Immature natural killer cell (primary cell): ENCODE measurements at regions not wholly inside any gene's neighbourhood (a gene's known extent, or its start where the extent isn't known, plus 50 kb on each side); places are given as distances from the start of the nearest gene placed in this dataset.

Experiments
- DNase-seq, 3 donors: peaks; one replicate each; pipeline ENCODE4 v3.0.0; 2022; ENCODE audit warnings: mixed read lengths in 1 of 3
- H3K27ac Mint-ChIP-seq, 6 donors: one replicate each; pipeline ENCODE4 v1.8.0; 2020; ENCODE audit warnings: mixed read lengths in 6 of 6, mild to moderate bottlenecking in 5 of 6, inconsistent platforms in 4 of 6, moderate library complexity in 3 of 6
- H3K27me3 Mint-ChIP-seq, 3 donors: one replicate each; pipeline ENCODE4 v1.8.0; 2020 to 2021; ENCODE audit warnings: low read depth in 3 of 3, mild to moderate bottlenecking in 3 of 3, mixed read lengths in 3 of 3, moderate library complexity in 3 of 3, inconsistent platforms in 1 of 3
- H3K36me3 Mint-ChIP-seq, 3 donors: one replicate each; pipeline ENCODE4 v1.8.0; 2020; ENCODE audit warnings: mixed read lengths in 3 of 3, inconsistent platforms in 2 of 3, mild to moderate bottlenecking in 2 of 3
- H3K4me1 Mint-ChIP-seq, 2 donors: one replicate each; pipeline ENCODE4 v1.8.0; 2020; ENCODE audit warnings: inconsistent platforms in 2 of 2, mild to moderate bottlenecking in 2 of 2, mixed read lengths in 2 of 2, moderate library complexity in 1 of 2
- H3K4me3 Mint-ChIP-seq, 5 donors: one replicate each; pipeline ENCODE4 v1.8.0; 2020; ENCODE audit warnings: mild to moderate bottlenecking in 5 of 5, mixed read lengths in 5 of 5, inconsistent platforms in 3 of 5, moderate library complexity in 3 of 5
- H3K9me3 Mint-ChIP-seq, 6 donors: one replicate each; pipeline ENCODE4 v1.8.0; 2020; ENCODE audit warnings: mild to moderate bottlenecking in 6 of 6, mixed read lengths in 6 of 6, inconsistent platforms in 4 of 6, moderate library complexity in 3 of 6

DNA sequence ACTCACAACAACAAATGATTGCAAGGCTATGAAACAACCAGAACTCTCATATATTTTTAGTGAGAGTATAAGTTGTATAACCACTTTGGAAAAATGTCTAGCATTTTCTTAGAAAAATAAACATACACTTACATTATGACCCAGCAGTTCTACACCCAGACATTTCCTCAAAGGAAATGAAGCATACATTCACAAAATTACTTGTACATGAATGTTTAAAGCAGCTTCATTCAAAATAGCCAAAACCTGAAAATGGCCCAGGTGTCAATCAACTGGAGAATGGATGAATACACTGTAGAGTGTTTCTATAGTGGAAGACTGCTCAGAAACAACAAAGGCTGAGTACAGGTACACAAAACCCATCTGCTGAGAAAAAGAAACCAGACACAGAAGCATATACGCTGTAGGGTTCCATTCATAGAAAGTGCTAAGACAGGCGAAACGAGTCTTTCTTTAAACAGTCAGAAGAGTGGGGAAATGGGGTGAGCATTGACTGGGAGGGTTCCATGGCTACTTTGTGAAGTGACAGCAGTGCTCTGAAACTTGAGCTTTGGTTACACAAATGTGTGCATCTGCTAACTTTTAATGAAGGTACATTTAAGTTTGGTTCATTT is 799.0 kb downstream of the DCDC2C start:
- Mint-ChIP-seq H3K9me3 (peaks cover 6 to 37% (median 18%) of the 10 kb centered on the region in 6 donors), H3K4me1 (no peaks in the 10 kb centered on the region), H3K27me3 (peaks cover 0 to 1% (median 0%) of the 10 kb centered on the region in 3 donors), H3K27ac (no peak overlapping the region), H3K36me3 (peaks cover 0 to 4% (median 3%) of the 10 kb centered on the region in 3 donors), H3K4me3 (no peak overlapping the region)
- DNase-seq = no peak

DNA sequence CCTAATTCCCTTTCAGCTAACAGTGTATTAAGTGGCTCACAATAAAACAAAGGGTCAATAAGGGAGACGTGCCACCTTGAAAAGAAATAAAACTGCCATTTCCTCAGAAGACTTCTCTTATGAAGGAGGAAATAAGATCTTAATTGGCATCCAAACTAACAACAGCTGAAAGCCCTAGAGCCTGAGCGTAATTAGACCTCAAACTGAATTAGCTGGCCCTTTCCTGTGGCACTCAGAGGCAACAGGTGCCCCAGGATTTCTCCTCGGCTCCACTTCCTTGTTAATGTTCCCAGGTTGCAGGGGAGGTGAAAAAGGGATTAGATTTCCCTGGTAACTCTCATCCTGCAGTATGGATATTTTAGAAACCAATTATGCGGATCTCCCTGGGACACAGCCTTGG is 804.3 kb downstream of the DCDC2C start:
- Mint-ChIP-seq H3K27me3 (no peaks in the 10 kb centered on the region), H3K9me3 (peaks cover 8 to 50% (median 21%) of the 10 kb centered on the region in 6 donors), H3K4me1 (no peaks in the 10 kb centered on the region), H3K36me3 (peaks cover 0 to 4% (median 3%) of the 10 kb centered on the region in 3 donors), H3K27ac (no peak overlapping the region), H3K4me3 (no peak overlapping the region)
- no peak for DNase-seq

DNA sequence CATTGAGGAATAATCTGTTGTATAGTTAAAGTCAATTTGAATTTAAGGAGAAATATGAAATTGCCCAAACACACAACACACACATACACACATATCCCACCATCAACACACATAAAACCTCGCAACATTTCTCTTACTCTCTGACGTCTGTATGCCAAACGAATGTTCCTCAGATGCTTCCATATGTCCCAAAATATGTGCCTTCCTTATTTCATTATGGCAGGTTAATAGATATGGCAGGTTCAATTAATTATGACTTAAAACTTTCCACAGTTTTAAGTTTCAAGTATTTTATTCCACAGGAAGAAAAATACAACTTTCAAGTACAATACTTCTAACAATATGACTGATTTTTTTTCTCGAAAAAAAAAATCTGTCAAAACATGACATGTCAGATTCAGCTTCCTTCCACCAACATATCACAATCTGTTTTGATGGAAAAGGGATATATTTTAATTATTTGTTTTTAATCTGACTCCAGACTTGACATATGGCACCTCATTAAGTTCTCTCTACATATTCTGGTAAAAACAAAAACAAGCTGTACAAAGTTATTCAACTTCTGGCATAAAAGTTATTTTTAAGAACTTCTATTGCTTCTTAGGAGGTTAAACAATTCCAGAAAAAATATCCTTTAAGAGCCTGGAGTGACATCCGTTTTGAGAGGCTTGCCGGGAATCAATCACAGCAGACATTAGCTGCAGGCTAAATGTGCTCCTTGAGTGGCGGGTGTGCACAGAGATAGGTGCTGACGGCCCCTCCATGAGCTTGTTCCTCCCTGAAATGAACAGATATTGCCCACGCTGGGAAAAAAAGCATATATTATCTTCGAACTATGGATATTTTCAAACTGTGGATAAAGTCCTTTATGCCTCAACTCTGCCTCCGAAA is 812.7 kb downstream of the DCDC2C start:
- Mint-ChIP-seq H3K27ac (no peak overlapping the region), H3K27me3 (no peaks in the 10 kb centered on the region), H3K4me1 (no peaks in the 10 kb centered on the region), H3K9me3 (peaks cover 10 to 28% (median 15%) of the 10 kb centered on the region in 6 donors), H3K4me3 (no peak overlapping the region), H3K36me3 (no peaks in the 10 kb centered on the region)
- no peak for DNase-seq

DNA sequence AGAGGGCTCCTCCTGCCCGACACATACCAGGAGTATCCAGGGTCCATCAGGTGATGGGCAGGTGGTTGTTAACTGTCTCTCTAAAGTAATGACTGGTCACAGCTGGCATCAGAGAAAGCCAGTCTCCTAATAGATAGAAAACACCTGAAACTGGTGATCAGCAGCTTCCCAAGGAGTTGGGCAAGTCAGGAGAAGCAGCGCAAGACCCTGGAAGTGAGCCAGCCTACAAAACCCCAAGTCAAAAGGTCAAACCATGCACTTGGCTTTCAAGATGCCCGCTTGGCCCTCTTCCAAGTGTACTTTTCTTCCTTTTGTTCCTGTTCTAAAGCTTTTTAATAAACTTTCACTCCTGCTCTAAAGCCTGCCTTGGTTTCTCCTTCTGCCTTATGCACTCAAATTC is 815.2 kb downstream of the DCDC2C start:
- Mint-ChIP-seq H3K27ac (no peak overlapping the region), H3K4me1 (no peaks in the 10 kb centered on the region), H3K27me3 (peaks cover 0 to 1% (median 0%) of the 10 kb centered on the region in 3 donors), H3K4me3 (no peak overlapping the region), H3K36me3 (peaks cover 0 to 4% (median 0%) of the 10 kb centered on the region in 3 donors), H3K9me3 (peaks cover 5 to 36% (median 17%) of the 10 kb centered on the region in 6 donors)
- DNase-seq = no peak

DNA sequence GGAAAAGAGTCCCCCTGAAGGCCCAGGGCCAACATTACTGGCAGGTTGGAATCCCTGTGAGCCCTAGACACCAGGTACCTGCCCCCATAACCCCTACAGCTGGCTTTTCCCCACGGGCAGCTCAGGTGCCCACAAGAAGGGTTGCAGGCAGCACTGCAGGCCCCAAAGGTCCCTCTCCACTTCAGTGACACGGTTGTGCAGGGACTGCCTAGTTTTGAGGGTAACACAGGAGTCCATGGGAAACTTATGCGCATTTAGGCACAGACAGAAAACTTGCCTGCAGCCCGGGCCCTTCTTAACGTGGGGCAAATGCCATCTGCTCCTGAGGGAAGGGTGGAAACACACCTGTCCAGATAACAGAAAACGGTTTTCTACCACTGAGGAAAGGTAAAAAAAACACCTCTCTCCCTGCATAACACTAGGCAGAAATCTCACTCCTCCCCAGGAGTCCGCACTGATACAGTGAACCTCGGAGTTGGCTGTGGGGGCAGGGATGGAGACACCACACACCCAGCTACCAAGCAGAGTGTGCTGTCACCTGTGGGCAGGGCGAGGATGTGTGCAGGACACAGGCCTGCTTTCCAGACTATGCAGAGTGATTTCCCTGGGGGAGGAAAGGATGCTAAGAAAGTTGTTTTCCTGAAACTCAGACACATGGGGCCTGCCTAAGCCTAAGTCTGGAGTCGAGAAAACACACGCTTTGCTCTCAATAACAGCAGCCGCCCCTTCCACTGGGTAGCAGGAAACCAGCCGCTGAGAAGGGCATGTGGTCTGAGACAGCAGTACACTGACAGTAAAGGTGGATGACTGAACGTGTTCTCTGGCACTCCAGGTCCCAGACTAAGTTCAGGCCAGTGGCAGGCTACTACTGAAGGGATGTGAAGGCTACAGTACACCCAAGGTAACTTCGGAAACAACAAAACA is 819.4 kb downstream of the DCDC2C start:
- H3K27me3 Mint-ChIP-seq = peaks cover 0 to 3% (median 2%) of the 10 kb centered on the region in 3 donors
- H3K4me1 Mint-ChIP-seq = no peaks in the 10 kb centered on the region
- no peak overlapping the region for H3K27ac Mint-ChIP-seq
- peaks cover 0 to 4% (median 0%) of the 10 kb centered on the region in 3 donors for H3K36me3 Mint-ChIP-seq
- DNase-seq = no peak
- H3K9me3 Mint-ChIP-seq = peaks cover 6 to 20% (median 9%) of the 10 kb centered on the region in 6 donors
- no peak overlapping the region for H3K4me3 Mint-ChIP-seq

DNA sequence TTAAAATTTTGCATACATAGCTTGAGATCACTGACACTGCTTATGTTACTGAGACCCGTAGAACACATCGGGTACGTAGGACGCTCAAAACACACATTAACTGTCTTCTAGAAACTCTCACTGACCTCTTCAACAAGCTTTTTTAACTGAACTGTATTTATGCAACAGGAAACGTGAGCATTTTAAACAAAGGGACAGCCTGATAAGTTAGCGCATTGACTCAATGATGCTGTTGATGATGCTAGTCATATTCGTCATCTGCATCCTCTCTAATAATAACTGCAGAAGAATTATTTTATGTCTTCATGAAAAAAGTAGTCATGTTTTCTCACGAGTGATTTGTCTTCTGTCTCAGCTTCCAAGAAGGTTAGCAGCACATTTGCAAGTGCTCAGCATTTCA is 824.0 kb downstream of the DCDC2C start:
- Mint-ChIP-seq H3K27me3 (peaks cover 2 to 3% (median 3%) of the 10 kb centered on the region in 3 donors), H3K9me3 (peaks cover 0 to 12% (median 9%) of the 10 kb centered on the region in 6 donors), H3K4me1 (no peaks in the 10 kb centered on the region), H3K27ac (no peak overlapping the region), H3K4me3 (no peak overlapping the region), H3K36me3 (no peaks in the 10 kb centered on the region)
- no peak for DNase-seq

DNA sequence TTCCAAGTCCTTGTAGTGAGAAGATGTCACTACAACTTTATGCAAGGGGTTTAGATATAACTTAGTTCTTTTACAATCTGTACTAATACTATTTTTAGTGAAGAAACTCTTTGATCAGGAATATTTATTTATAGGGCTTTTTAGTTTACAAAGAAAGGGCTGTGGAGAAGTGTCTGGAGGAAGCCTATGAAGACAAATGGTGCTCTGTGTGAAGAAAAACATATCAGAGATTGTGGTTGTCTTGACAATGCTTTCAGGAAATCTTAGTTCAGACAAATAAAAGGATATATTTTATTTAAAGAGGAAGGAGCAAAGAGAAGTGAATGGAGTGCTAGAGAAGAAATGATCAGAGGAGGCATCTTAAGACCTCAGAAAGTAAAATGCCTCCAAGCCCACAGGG is 824.9 kb downstream of the DCDC2C start:
- DNase-seq = no peak
- Mint-ChIP-seq H3K4me3 (no peak overlapping the region), H3K27ac (no peak overlapping the region), H3K4me1 (no peaks in the 10 kb centered on the region), H3K36me3 (no peaks in the 10 kb centered on the region), H3K9me3 (peaks cover 0 to 19% (median 8%) of the 10 kb centered on the region in 6 donors), H3K27me3 (peaks cover 2 to 3% (median 3%) of the 10 kb centered on the region in 3 donors)

DNA sequence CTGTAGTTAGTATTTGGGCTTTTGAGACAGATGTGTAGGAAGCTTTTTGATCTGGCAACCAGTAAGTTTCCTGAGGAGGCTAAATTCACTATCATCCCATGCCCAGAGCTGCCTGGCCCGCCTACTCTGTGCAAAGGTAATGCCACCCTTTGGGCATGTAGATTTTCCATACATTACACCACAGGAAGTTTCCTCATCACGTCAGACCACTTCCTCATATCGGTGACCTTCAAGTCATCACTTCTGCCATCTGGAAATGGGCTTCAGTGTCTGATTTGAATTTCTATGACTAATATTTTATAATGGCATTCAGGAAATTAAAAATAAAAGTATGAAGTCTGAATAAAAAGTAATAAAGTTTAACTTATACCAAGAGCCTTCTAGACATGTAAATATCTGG is 825.4 kb downstream of the DCDC2C start:
- H3K4me1 Mint-ChIP-seq = no peaks in the 10 kb centered on the region
- no peaks in the 10 kb centered on the region for H3K36me3 Mint-ChIP-seq
- peaks cover 2 to 3% (median 2%) of the 10 kb centered on the region in 3 donors for H3K27me3 Mint-ChIP-seq

DNA sequence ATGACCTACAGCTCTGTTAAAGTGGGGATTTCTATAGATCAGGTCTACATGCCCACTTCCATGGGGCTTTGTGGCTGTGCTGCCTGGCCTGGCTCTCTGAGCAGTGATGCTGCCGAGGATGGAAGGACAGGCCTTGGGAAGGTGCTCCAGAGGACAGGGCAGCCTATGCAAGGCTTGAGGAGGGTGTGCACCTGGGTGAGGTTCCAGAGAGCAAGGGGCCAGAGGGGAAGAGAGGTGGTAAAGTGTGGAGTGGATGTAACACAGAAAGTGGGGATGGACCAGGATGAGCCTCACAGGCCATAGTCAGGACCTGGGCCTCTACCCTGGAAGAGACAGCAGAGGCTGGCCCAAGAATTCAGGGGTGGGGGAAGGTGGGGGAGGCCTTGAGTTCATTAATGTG is 826.4 kb downstream of the DCDC2C start:
- no peaks in the 10 kb centered on the region for H3K36me3 Mint-ChIP-seq
- peaks cover 0 to 18% (median 8%) of the 10 kb centered on the region in 6 donors for H3K9me3 Mint-ChIP-seq
- peaks cover 2 to 3% (median 2%) of the 10 kb centered on the region in 3 donors for H3K27me3 Mint-ChIP-seq
- no peak overlapping the region for H3K27ac Mint-ChIP-seq
- H3K4me3 Mint-ChIP-seq = no peak overlapping the region
- H3K4me1 Mint-ChIP-seq = no peaks in the 10 kb centered on the region
- no peak for DNase-seq

More for the DNA sequence above, 825.4 kb downstream of the DCDC2C start:
- Mint-ChIP-seq H3K9me3 (peaks cover under 1 to 14% (median 7%) of the 10 kb centered on the region in 6 donors), H3K27ac (no peak overlapping the region), H3K4me3 (no peak overlapping the region)
- DNase-seq = no peak

DNA sequence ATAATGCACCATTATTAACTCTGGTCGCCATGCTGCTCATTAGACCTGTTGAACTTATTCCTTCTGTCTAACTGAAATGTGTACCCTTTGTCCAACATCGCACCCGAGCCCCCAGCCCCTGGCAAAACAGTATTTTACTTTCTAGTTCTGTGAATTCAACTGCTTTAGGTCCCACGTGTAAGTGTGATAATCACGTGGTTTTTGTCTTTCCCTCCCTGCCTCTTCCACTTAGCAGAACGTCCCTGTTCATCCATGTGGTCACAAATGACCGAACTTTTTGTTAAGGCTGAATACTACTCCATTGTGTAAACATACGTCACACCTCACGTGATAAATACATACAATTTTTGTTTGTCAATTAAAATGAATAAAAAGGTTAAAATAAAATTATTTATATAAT is 826.9 kb downstream of the DCDC2C start:
- DNase-seq = no peak
- Mint-ChIP-seq H3K36me3 (no peaks in the 10 kb centered on the region), H3K27me3 (peaks cover 0 to 3% (median 2%) of the 10 kb centered on the region in 3 donors), H3K9me3 (peaks cover 0 to 18% (median 7%) of the 10 kb centered on the region in 6 donors), H3K4me1 (no peaks in the 10 kb centered on the region), H3K4me3 (no peak overlapping the region), H3K27ac (no peak overlapping the region)

DNA sequence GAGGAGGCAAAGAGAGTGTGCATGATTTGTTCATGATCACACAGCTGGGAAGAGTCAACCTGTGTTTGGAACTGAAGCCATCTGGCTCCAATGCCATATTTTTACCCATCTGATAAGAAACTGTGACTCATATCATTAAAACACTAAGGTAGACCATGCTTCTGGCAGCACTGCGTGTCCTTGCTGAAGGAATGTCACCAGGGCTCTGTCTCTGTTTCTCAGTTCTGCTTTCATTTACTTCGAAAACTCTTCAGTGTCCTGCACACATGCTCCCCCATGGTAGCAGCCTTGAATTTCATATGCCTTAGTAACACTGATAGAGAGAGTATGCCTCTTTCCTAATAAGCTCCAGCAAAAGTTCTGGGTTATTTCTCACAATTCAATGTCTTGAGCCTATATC is 830.4 kb downstream of the DCDC2C start:
- Mint-ChIP-seq H3K27ac (no peak overlapping the region), H3K36me3 (no peaks in the 10 kb centered on the region), H3K27me3 (peaks cover 0 to 3% (median 0%) of the 10 kb centered on the region in 3 donors), H3K4me3 (no peak overlapping the region), H3K4me1 (no peaks in the 10 kb centered on the region), H3K9me3 (peaks cover 4 to 18% (median 8%) of the 10 kb centered on the region in 6 donors)
- DNase-seq = no peak

DNA sequence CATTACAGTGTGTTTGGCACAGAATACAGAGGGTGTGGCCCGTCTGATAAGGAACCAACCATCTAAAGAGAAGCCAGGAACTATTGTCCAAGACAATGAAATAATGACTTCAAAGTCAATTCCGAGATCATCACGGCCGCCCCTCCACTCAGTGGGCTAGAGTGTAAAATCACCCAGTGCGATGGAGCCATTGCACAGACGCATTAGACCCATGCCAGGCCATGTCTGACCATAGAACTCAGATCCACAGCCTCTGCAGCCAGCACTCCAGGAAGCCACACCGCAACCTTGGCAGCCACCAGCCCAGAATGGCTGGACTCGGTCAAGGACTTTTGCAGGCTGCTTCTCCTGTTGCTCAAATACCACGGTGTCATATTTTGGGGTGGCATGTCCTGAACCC is 835.7 kb downstream of the DCDC2C start:
- no peak overlapping the region for H3K27ac Mint-ChIP-seq
- no peaks in the 10 kb centered on the region for H3K36me3 Mint-ChIP-seq
- no peak overlapping the region for H3K4me3 Mint-ChIP-seq
- H3K9me3 Mint-ChIP-seq = peaks cover 2 to 32% (median 13%) of the 10 kb centered on the region in 6 donors
- no peaks in the 10 kb centered on the region for H3K27me3 Mint-ChIP-seq
- H3K4me1 Mint-ChIP-seq = no peaks in the 10 kb centered on the region
- DNase-seq = no peak

DNA sequence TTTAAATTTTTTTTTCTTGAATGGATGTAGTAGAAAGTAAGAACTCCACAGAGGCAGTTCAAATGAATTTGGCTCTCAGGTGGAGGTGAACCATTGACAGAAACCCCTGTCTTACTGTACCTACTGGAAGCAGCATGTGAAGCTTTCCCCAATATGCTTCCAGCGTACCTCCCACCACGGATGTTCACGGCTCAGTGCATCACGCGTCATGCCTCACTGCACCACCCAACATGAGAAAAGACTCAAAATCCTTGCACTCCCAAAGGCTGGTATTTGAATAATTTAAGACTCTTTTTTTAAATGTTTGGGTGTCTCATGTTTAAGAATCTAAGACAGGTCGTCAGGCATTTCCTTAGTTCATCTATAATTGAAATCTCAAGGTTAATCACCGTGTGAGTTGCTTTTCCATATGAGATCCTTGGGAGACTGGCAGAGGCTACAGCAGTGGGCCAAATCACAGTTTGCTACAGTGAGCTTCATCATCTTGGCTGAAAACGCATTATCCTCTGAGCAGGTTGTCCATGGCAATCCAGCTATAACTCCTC is 846.4 kb downstream of the DCDC2C start:
- Mint-ChIP-seq H3K9me3 (peaks cover 6 to 26% (median 12%) of the 10 kb centered on the region in 6 donors), H3K4me1 (no peaks in the 10 kb centered on the region), H3K4me3 (no peak overlapping the region), H3K36me3 (no peaks in the 10 kb centered on the region), H3K27me3 (no peaks in the 10 kb centered on the region), H3K27ac (no peak overlapping the region)
- no peak for DNase-seq
